IMR-90 (cell line): ENCODE measurements at regions not wholly inside any gene's neighbourhood (a gene's known extent, or its start where the extent isn't known, plus 50 kb on each side); places are given as distances from the start of the nearest gene placed in this dataset.

ENCODE experiments used
- ATAC-seq: fragments of 200-7000 bp; cut with Tn5 transposase; 2 replicates; pipeline ENCODE4 v1.9.1; 2020; ENCODE audit warnings: low read depth, mild to moderate bottlenecking, moderate library complexity
- BruUV-seq: library from RNA; stranded (reverse); fragments of 400-500 nt; replicated peaks from 2 replicates; lab custom pipeline; 2021; lab: Mats Ljungman, UMichigan
- CTCF ChIA-PET: fragments of 300-600 bp; formaldehyde crosslinking; extraction: SDS; loops from one replicate; lab custom pipeline; 2021; ENCODE audit warnings: antibody characterized with exemption; lab: Yijun Ruan, JAX
- POLR2A ChIA-PET: fragments of 300-600 bp; sonication (Branson Sonifier 250); formaldehyde crosslinking; loops from one replicate; lab custom pipeline; 2022; ENCODE audit warnings: antibody characterized with exemption; ENCODE audit not compliant: unreplicated experiment; lab: Charles Lee
- DNase-seq: peaks from one replicate; pipeline ENCODE4 v3.0.0; 2013
- H2AFZ ChIP-seq: replicated peaks from 2 replicates; pipeline ENCODE3; 2013; ENCODE audit warnings: low read length, mild to moderate bottlenecking; ENCODE audit not compliant: poor library complexity
- H2AK5ac ChIP-seq: 2 replicates; pipeline ENCODE4 v1.6.1; 2013; ENCODE audit warnings: low read depth, low read length, inconsistent platforms
- H2AK9ac ChIP-seq: replicated peaks from 2 replicates; pipeline ENCODE3; 2013; ENCODE audit warnings: mild to moderate bottlenecking, low read depth, low read length, moderate library complexity; ENCODE audit not compliant: poor library complexity
- H2BK120ac ChIP-seq: 2 replicates; pipeline ENCODE4 v1.6.1; 2013; ENCODE audit warnings: low read depth, low read length, inconsistent platforms
- H2BK15ac ChIP-seq: 3 replicates; pipeline ENCODE4 v1.6.1; 2013; ENCODE audit warnings: low read depth, low read length, inconsistent platforms
- H2BK20ac ChIP-seq: 2 replicates; pipeline ENCODE4 v1.6.1; 2013; ENCODE audit warnings: low read depth, mild to moderate bottlenecking, inconsistent platforms, low read length, moderate library complexity
- H2BK5ac ChIP-seq: 2 replicates; pipeline ENCODE4 v1.6.1; 2013; ENCODE audit warnings: mild to moderate bottlenecking, low read depth, low read length, inconsistent platforms; ENCODE audit not compliant: poor library complexity, severe bottlenecking
- H3K14ac ChIP-seq: replicated peaks from 2 replicates; pipeline ENCODE4 v1.6.1; 2013; ENCODE audit warnings: low read depth, low read length, inconsistent platforms
- H3K18ac ChIP-seq: 2 replicates; pipeline ENCODE4 v1.6.1; 2013; ENCODE audit warnings: low read depth, low read length, control low read depth
- H3K23ac ChIP-seq: 2 replicates; pipeline ENCODE4 v1.6.1; 2013; ENCODE audit warnings: low read depth, low read length, inconsistent platforms
- H3K27ac ChIP-seq: 2 replicates; pipeline ENCODE4 v1.5.1; 2013; ENCODE audit warnings: mild to moderate bottlenecking, control low read depth, low read length; ENCODE audit not compliant: insufficient read depth
- H3K27me3 ChIP-seq: 2 replicates; pipeline ENCODE4 v1.6.1; 2013; ENCODE audit warnings: low read length; ENCODE audit not compliant: control insufficient read depth, insufficient read depth
- H3K36me3 ChIP-seq: 2 replicates; pipeline ENCODE4 v1.6.1; 2013; ENCODE audit warnings: low read length, mixed read lengths; ENCODE audit not compliant: control insufficient read depth, insufficient read depth
- H3K4ac ChIP-seq: 2 replicates; pipeline ENCODE4 v1.6.1; 2013; ENCODE audit warnings: low read depth, low read length, inconsistent platforms
- H3K4me1 ChIP-seq: 2 replicates; pipeline ENCODE4 v1.6.1; 2013; ENCODE audit warnings: low read length, mixed read lengths; ENCODE audit not compliant: control insufficient read depth, insufficient read depth
- H3K4me2 ChIP-seq: 2 replicates; pipeline ENCODE4 v1.6.1; 2013; ENCODE audit warnings: low read depth, mild to moderate bottlenecking, control low read depth, low read length, moderate library complexity
- H3K4me3 ChIP-seq: 2 replicates; pipeline ENCODE4 v1.5.1; 2013; ENCODE audit warnings: low read depth, mild to moderate bottlenecking, control low read depth, low read length, moderate library complexity; ENCODE audit not compliant: insufficient read depth
- H3K56ac ChIP-seq: 2 replicates; pipeline ENCODE4 v1.6.1; 2013; ENCODE audit warnings: low read length, inconsistent platforms; ENCODE audit not compliant: insufficient read depth; ENCODE audit errors: extremely low read depth
- H3K79me1 ChIP-seq, 2 experiments: 2 replicates each; pipeline ENCODE4 v1.6.1; 2013; ENCODE audit warnings: low read length in 2 of 2, inconsistent platforms in 1 of 2, low read depth in 1 of 2
- H3K9ac ChIP-seq: 2 replicates; pipeline ENCODE4 v1.6.1; 2013; ENCODE audit warnings: low read depth, low read length, control low read depth
- H3K9me1 ChIP-seq: 2 replicates; pipeline ENCODE4 v1.6.1; 2013; ENCODE audit warnings: low read length, inconsistent platforms; ENCODE audit not compliant: insufficient read depth
- H3K9me3 ChIP-seq: 2 replicates; pipeline ENCODE4 v1.6.1; 2013; ENCODE audit warnings: low read length; ENCODE audit not compliant: control insufficient read depth, insufficient read depth
- H4K20me1 ChIP-seq: 2 replicates; pipeline ENCODE4 v1.6.1; 2013; ENCODE audit warnings: low read length, inconsistent platforms; ENCODE audit not compliant: insufficient read depth
- H4K5ac ChIP-seq: 2 replicates; pipeline ENCODE4 v1.6.1; 2013; ENCODE audit warnings: mild to moderate bottlenecking, low read depth, low read length, control low read depth
- H4K8ac ChIP-seq, 2 experiments: 2 replicates each; pipeline ENCODE4 v1.6.1; 2013; ENCODE audit warnings: low read depth in 2 of 2, low read length in 2 of 2, control low read depth in 1 of 2, inconsistent platforms in 1 of 2
- H4K91ac ChIP-seq: 2 replicates; pipeline ENCODE4 v1.6.1; 2013; ENCODE audit warnings: low read depth, low read length, inconsistent platforms; ENCODE audit not compliant: insufficient read depth
- CEBPB ChIP-seq: IDR thresholded peaks from 2 replicates; pipeline ENCODE4 v1.6.1; 2012; ENCODE audit warnings: low read depth, low read length, improper control_type of control experiment
- MAZ ChIP-seq: IDR thresholded peaks from 2 replicates; pipeline ENCODE4 v1.6.1; 2012; ENCODE audit warnings: low read depth, mild to moderate bottlenecking, low read length, improper control_type of control experiment, moderate library complexity, borderline replicate concordance
- WGBS, 2 experiments: methylation state at CpG; one replicate each; pipeline versions ENCODE4 v1.1.5 to v1.1.7; 2013; ENCODE audit warnings: missing lambda C conversion rate in 2 of 2; ENCODE audit not compliant: insufficient read length in 1 of 2; ENCODE audit errors: extremely low coverage in 2 of 2; 5-methylcytosine and 5-hydroxymethylcytosine counted together
- dilution Hi-C: fragments of 300-500 bp; cut with HindIII; formaldehyde crosslinking; loops from one replicate; pipeline ENCODE4 v1.14.3; 2018; ENCODE audit warnings: low sequenced_read_pairs; ENCODE audit not compliant: unreplicated experiment
- in situ Hi-C: fragments of 300-500 bp; cut with MboI; formaldehyde crosslinking; loops from 3 replicates; pipeline ENCODE4 v1.14.3; 2019; ENCODE audit warnings: low sequenced_read_pairs, inconsistent platforms, mixed read lengths
- intact Hi-C: fragments of 100-400 bp; cut with micrococcal nuclease; formaldehyde crosslinking; loops from 2 replicates; pipeline ENCODE4 v1.10.0; 2022

GRCh38 chrX:114087543-114087942, 496.3 kb upstream of the HTR2C start:
- in situ Hi-C loops (no loop called here), intact Hi-C loops (no loop called here), dilution Hi-C loops (no loop called here)
- Histone ChIP-seq H2BK5ac (no peak overlapping the region), H2BK15ac (no peak overlapping the region), H3K18ac (no peak overlapping the region), H2BK20ac (no peak overlapping the region), H3K4me3 (no peak overlapping the region), H3K4me2 (no peak overlapping the region), H3K56ac (no peak overlapping the region), H3K14ac (no peak overlapping the region), H3K9ac (no peak overlapping the region), H4K5ac (no peak overlapping the region), H3K9me1 (no peaks in the 10 kb centered on the region), H2BK120ac (no peak overlapping the region), H3K4ac (no peak overlapping the region), H4K91ac (no peak overlapping the region), H2AK9ac (no peak overlapping the region), H4K8ac (no peak overlapping the region), H3K27me3 (no peaks in the 10 kb centered on the region), H3K27ac (no peak overlapping the region), H3K4me1 (no peaks in the 10 kb centered on the region), H3K36me3 (no peaks in the 10 kb centered on the region), H2AK5ac (no peak overlapping the region), H3K23ac (no peak overlapping the region), H3K79me1 (no peaks in the 10 kb centered on the region), H2AFZ (no peak overlapping the region), H4K20me1 (no peaks in the 10 kb centered on the region), H3K9me3 (peaks cover 4% of the 10 kb centered on the region; the same call in 1 of the 2 replicates)
- CTCF ChIA-PET: no interaction called here
- DNase-seq (no peak), ATAC-seq (no peak)
- BruUV-seq: no TSS peak
- no CpG with 5 or more reads among the region's 1 CpG for WGBS, 2 experiments
- no peak for TF ChIP-seq CEBPB
- TF ChIP-seq MAZ: no peak
- POLR2A ChIA-PET: no interaction called here
